HCT116 (cell line): ENCODE measurements at regions not wholly inside any gene's neighbourhood (a gene's known extent, or its start where the extent isn't known, plus 50 kb on each side); places are given as distances from the start of the nearest gene placed in this dataset.

Experiments
- ATAC-seq: fragments of 200-7000 bp; cut with Tn5 transposase; 2 replicates; pipeline ENCODE4 v1.9.1; 2020; ENCODE audit warnings: mild to moderate bottlenecking, moderate library complexity
- BruUV-seq: library from RNA; stranded (reverse); fragments of 400-500 nt; replicated peaks from 2 replicates; lab custom pipeline; 2021; lab: Mats Ljungman, UMichigan
- CTCF ChIA-PET: fragments of 300-600 bp; sonication (Branson Sonifier 250); formaldehyde crosslinking; loops from one replicate; lab custom pipeline; 2021; ENCODE audit warnings: antibody characterized with exemption; lab: Charles Lee
- POLR2A ChIA-PET: fragments of 300-600, 350-600 bp; sonication (Branson Sonifier 250); formaldehyde crosslinking; loops from one replicate; lab custom pipeline; 2021; ENCODE audit warnings: antibody characterized with exemption; lab: Charles Lee
- RAD21 ChIA-PET, 2 experiments: fragments of 300-600 bp; sonication (Branson Sonifier 250); formaldehyde crosslinking; loops; one replicate each; lab custom pipeline; 2023; ENCODE audit warnings: low total read pairs in 2 of 2; ENCODE audit not compliant: uncharacterized antibody in 2 of 2, unreplicated experiment in 2 of 2, low non-redundant PET in 1 of 2; lab: Charles Lee
- DNase-seq: peaks from one replicate; pipeline ENCODE4 v3.0.0-alpha.2; 2010; ENCODE audit warnings: low read depth, low spot score
- H2AFZ ChIP-seq: fragments of 200-600 bp; shearing (Covaris generic), sonication (generic); 2 replicates; pipeline ENCODE4 v1.6.1; 2017; ENCODE audit warnings: low read depth, mixed run types, mixed read lengths, antibody characterized with exemption, low read length; ENCODE audit not compliant: poor library complexity, severe bottlenecking
- H3K27ac ChIP-seq: 2 replicates; pipeline ENCODE4 v1.5.1; 2012; ENCODE audit warnings: low read depth, low read length
- H3K27me3 ChIP-seq: fragments of 200-600 bp; sonication (generic); 2 replicates; pipeline ENCODE4 v1.6.1; 2016; ENCODE audit warnings: mixed run types, low read length, mixed read lengths; ENCODE audit not compliant: insufficient read depth
- H3K36me3 ChIP-seq, 2 experiments: fragments of 200-500 bp in 1 of 2; fragments of 200-600 bp in 1 of 2; sonication (Bioruptor generic) in 1 of 2; sonication (generic) in 1 of 2; 2 replicates each; pipeline versions ENCODE4 v1.5.1 to v1.6.1; 2014 to 2016; ENCODE audit warnings: low read length in 2 of 2, inconsistent platforms in 1 of 2, mixed read lengths in 1 of 2, mixed run types in 1 of 2; ENCODE audit not compliant: insufficient read depth in 2 of 2, control insufficient read depth in 1 of 2
- H3K4me1 ChIP-seq, 2 experiments: fragments of 200-600 bp in 1 of 2; sonication (generic) in 1 of 2; 2 replicates each; pipeline versions ENCODE4 v1.5.1 to v1.6.1; 2012 to 2017; ENCODE audit warnings: low read length in 2 of 2, inconsistent platforms in 1 of 2, mild to moderate bottlenecking in 1 of 2, mixed read lengths in 1 of 2, mixed run types in 1 of 2, moderate library complexity in 1 of 2; ENCODE audit not compliant: insufficient read depth in 2 of 2, control insufficient read depth in 1 of 2
- H3K4me2 ChIP-seq: fragments of 200-600 bp; sonication (generic); 2 replicates; pipeline ENCODE4 v1.6.1; 2017; ENCODE audit warnings: mixed run types, low read length, mixed read lengths
- H3K4me3 ChIP-seq, 2 experiments: fragments of 200-600 bp in 1 of 2; sonication (generic) in 1 of 2; replicated peaks in 1 of 2; 2 replicates each; pipeline ENCODE4 v1.5.1; 2011 to 2016; ENCODE audit warnings: low read length in 2 of 2, control low read depth in 1 of 2, low read depth in 1 of 2, mild to moderate bottlenecking in 1 of 2, mixed read lengths in 1 of 2, mixed run types in 1 of 2
- H3K79me2 ChIP-seq: fragments of 200-600 bp; sonication (generic); 2 replicates; pipeline ENCODE4 v1.6.1; 2017; ENCODE audit warnings: mild to moderate bottlenecking, mixed run types, low read length, moderate library complexity, mixed read lengths; ENCODE audit not compliant: insufficient read depth
- H3K9ac ChIP-seq: fragments of 200-600 bp; sonication (generic); 2 replicates; pipeline ENCODE4 v1.6.1; 2016; ENCODE audit warnings: low read length, mixed read lengths
- H3K9me2 ChIP-seq: fragments of 200-600 bp; sonication (generic), shearing (Covaris generic); 2 replicates; pipeline ENCODE4 v1.6.1; 2017; ENCODE audit warnings: mixed run types, mild to moderate bottlenecking, moderate library complexity; ENCODE audit not compliant: insufficient read depth
- H3K9me3 ChIP-seq, 2 experiments: fragments of 200-500 bp in 1 of 2; fragments of 200-600 bp in 1 of 2; sonication (Bioruptor generic) in 1 of 2; sonication (generic) in 1 of 2; 2 replicates each; pipeline ENCODE4 v1.6.1; 2014 to 2017; ENCODE audit warnings: low read length in 2 of 2, mixed read lengths in 2 of 2, inconsistent platforms in 1 of 2, low read depth in 1 of 2, mild to moderate bottlenecking in 1 of 2, mixed run types in 1 of 2, moderate library complexity in 1 of 2; ENCODE audit not compliant: control insufficient read depth in 1 of 2, insufficient read depth in 1 of 2
- H4K20me1 ChIP-seq: fragments of 200-600 bp; sonication (generic), shearing (Covaris generic); 2 replicates; pipeline ENCODE4 v1.6.1; 2017; ENCODE audit warnings: mixed run types, mild to moderate bottlenecking, moderate library complexity; ENCODE audit not compliant: insufficient read depth
- CBX3 ChIP-seq: IDR thresholded peaks from 2 replicates; pipeline ENCODE4 v1.6.1; 2012; ENCODE audit warnings: low read depth
- CEBPB ChIP-seq: IDR thresholded peaks from 2 replicates; pipeline ENCODE4 v1.6.1; 2012; ENCODE audit warnings: low read depth
- EGR1 ChIP-seq: IDR thresholded peaks from 2 replicates; pipeline ENCODE4 v1.6.1; 2012; ENCODE audit warnings: low read depth
- ELF1 ChIP-seq: IDR thresholded peaks from 2 replicates; pipeline ENCODE4 v1.6.1; 2012; ENCODE audit warnings: low read depth, borderline replicate concordance
- FOSL1 ChIP-seq: IDR thresholded peaks from 2 replicates; pipeline ENCODE4 v1.6.1; 2012; ENCODE audit warnings: low read depth
- JUND ChIP-seq: IDR thresholded peaks from 2 replicates; pipeline ENCODE4 v1.6.1; 2012
- SP1 ChIP-seq: IDR thresholded peaks from 2 replicates; pipeline ENCODE4 v1.6.1; 2012; ENCODE audit warnings: low read depth
- SRF ChIP-seq: IDR thresholded peaks from 2 replicates; pipeline ENCODE4 v1.6.1; 2012; ENCODE audit warnings: low read depth
- YY1 ChIP-seq: IDR thresholded peaks from 2 replicates; pipeline ENCODE4 v1.6.1; 2011; ENCODE audit warnings: low read length, low read depth, moderate library complexity, mild to moderate bottlenecking; ENCODE audit not compliant: insufficient replicate concordance; ENCODE audit errors: extremely low read depth
- ZNF274 ChIP-seq: fragments of 200-500 bp; sonication (Bioruptor generic); IDR thresholded peaks from 2 replicates; pipeline ENCODE4 v1.6.1; 2014; ENCODE audit warnings: mild to moderate bottlenecking, low read depth, low read length, inconsistent platforms
- intact Hi-C: fragments of 100-400 bp; cut with micrococcal nuclease; formaldehyde crosslinking; loops from 2 replicates; pipeline ENCODE4 v1.10.0; 2022
- TF ChIP-seq, protein P1 (sequence below): IDR thresholded peaks from 2 replicates; pipeline ENCODE4 v1.6.1; 2012; ENCODE audit warnings: low read depth

DNA sequence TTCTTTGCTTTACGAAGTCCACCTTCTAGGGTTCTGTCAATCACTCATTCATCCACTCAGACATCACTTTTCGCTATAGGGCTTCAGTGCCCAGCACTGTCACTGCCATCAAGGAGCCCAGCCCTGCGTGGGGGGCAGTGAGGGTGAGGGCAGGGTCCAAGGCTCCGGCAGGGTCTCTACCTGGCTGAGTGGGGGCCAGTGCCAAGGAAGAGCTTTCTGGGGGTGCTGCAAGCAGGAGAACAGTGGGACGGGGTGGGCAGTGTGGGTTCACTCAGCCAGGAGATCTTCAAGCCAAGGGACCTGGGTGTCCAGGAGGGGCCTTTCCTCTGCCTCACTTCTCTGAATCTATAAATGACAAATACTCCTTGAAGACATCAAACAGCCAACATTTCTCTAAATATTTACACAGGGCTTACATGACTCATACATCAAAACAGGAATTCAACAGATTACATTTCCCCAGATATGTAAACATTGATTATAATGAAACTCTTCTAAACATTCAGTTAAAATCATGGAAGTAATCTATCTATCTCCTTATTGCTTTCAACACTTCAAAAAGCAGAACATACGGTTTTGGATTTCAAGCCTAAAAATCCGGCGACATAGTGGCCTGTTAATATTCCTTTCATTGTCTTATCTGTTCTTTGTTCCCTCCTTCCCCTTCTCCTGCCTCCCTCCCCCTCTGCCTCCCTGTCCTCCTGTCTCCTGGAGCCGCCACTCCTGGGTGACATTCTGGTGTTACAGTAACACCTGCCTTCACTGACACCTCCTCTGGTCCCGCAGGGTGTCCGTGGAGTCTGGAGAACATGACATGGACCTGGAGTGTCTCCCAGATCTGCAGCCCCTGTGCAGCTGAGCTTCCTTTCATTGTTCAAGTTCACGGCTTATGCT is 94.4 kb upstream of the ADRA2C start:
- peak; percentile 33; the same call in 1 of the 2 replicates for ATAC-seq
- H3K4me1 ChIP-seq, result peaks cover 20 to 21% of the 10 kb centered on the region in 2 experiments
- no peaks in the 10 kb centered on the region for H3K9me2 ChIP-seq
- peak overlapping the region; percentile 15; the same call in 1 of the 2 replicates for H3K4me2 ChIP-seq
- no peaks in the 10 kb centered on the region; a peak in 1 of 4 replicates for H3K9me3 ChIP-seq
- TF ChIP-seq SRF (no peak), FOSL1 (peak; percentile 45; the same call in 1 of the 2 replicates), EGR1 (no peak), JUND (peak; percentile 50), CEBPB (no peak; the same call in 1 of the 2 replicates), SP1 (0 out of 2 replicates have a peak, but pooled peaks have one; percentile 13)
- ChIA-PET POLR2A (no interaction called here), CTCF (no interaction called here), RAD21 (no interaction called here)
- H2AFZ ChIP-seq, result no peak overlapping the region
- DNase-seq, result no peak
- H4K20me1 ChIP-seq, result no peaks in the 10 kb centered on the region
- no peaks in the 10 kb centered on the region for H3K27me3 ChIP-seq
- H3K36me3 ChIP-seq, result no peaks in the 10 kb centered on the region
- no peak overlapping the region for H3K27ac ChIP-seq
- BruUV-seq, result no TSS peak
- intact Hi-C loops, result no loop called here
- H3K79me2 ChIP-seq, result no peaks in the 10 kb centered on the region
- no peak overlapping the region for H3K9ac ChIP-seq
- no peak overlapping the region for H3K4me3 ChIP-seq

DNA sequence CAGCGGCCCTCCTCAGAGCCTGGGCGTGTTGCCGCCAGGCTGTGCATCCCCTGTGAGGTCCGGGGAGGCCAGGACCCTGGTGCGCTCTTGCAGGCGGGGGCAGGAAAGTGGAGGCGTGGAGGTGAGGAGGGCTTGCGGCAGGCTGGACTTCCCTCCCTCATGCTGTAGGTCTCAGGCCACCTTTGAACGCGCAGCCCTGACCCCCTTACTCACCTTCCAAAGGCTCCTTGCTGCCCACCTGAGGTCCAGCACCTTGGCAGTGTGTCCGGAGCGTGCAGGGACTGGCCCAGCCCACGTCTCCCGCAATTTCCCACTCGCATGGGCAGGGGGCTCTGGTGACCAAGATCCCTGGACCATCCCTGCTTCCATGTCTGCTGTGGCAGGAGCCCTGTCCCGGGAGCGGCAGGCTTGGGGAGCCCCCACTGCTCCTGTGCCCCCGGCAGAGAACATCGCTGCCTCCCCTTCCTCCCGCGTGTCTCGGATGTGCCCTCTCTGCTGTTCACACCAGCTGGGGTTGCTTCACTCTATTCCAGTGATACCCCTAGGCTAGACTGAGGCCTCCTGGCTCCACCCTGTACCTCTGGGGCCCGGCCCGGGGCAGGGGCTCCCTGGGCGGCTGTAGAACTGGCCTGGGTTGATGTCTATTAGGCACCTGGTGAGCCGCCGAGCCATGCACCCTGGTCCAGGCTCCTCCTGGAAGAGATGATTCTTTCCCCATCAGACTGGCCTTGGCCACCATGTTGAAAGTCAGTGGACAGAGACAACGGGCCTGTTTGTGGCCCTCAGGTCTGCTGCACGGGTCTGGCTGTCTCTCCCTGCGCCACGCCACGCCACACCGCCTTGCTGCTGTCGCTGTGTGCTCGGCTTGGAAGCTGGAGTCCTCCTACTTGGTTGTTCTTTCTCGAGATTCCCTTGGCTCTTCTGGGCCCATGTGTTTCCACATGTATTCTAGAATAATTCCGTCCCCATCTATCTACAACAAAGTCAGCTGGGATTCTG is 95.4 kb upstream of the ADRA2C start:
- H3K4me1 ChIP-seq, result peaks cover 20 to 21% of the 10 kb centered on the region in 2 experiments
- BruUV-seq, result no TSS peak
- H3K27me3 ChIP-seq, result no peaks in the 10 kb centered on the region
- no peak overlapping the region for H3K9ac ChIP-seq
- no peaks in the 10 kb centered on the region for H3K79me2 ChIP-seq
- H4K20me1 ChIP-seq, result no peaks in the 10 kb centered on the region
- H3K27ac ChIP-seq, result no peak overlapping the region
- intact Hi-C loops, result no loop called here
- POLR2A ChIA-PET, result no interaction called here
- no peak overlapping the region for H3K4me2 ChIP-seq
- no peak for DNase-seq
- no peak for ATAC-seq
- H3K9me3 ChIP-seq, result no peaks in the 10 kb centered on the region; a peak in 1 of 4 replicates
- CTCF ChIA-PET, result no interaction called here
- RAD21 ChIA-PET, result no interaction called here
- H3K4me3 ChIP-seq, result no peak overlapping the region
- no peak overlapping the region for H2AFZ ChIP-seq
- H3K9me2 ChIP-seq, result no peaks in the 10 kb centered on the region
- H3K36me3 ChIP-seq, result no peaks in the 10 kb centered on the region
- TF ChIP-seq ELF1, result no peak
- no peak for TF ChIP-seq YY1
- TF ChIP-seq CBX3, result no peak
- no peak for TF ChIP-seq EGR1
- TF ChIP-seq SP1, result no peak
- TF ChIP-seq, protein P1, sequence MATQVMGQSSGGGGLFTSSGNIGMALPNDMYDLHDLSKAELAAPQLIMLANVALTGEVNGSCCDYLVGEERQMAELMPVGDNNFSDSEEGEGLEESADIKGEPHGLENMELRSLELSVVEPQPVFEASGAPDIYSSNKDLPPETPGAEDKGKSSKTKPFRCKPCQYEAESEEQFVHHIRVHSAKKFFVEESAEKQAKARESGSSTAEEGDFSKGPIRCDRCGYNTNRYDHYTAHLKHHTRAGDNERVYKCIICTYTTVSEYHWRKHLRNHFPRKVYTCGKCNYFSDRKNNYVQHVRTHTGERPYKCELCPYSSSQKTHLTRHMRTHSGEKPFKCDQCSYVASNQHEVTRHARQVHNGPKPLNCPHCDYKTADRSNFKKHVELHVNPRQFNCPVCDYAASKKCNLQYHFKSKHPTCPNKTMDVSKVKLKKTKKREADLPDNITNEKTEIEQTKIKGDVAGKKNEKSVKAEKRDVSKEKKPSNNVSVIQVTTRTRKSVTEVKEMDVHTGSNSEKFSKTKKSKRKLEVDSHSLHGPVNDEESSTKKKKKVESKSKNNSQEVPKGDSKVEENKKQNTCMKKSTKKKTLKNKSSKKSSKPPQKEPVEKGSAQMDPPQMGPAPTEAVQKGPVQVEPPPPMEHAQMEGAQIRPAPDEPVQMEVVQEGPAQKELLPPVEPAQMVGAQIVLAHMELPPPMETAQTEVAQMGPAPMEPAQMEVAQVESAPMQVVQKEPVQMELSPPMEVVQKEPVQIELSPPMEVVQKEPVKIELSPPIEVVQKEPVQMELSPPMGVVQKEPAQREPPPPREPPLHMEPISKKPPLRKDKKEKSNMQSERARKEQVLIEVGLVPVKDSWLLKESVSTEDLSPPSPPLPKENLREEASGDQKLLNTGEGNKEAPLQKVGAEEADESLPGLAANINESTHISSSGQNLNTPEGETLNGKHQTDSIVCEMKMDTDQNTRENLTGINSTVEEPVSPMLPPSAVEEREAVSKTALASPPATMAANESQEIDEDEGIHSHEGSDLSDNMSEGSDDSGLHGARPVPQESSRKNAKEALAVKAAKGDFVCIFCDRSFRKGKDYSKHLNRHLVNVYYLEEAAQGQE, result no peak
- no peak for TF ChIP-seq ZNF274
